ENCODE measurements at regions not wholly inside any gene's neighbourhood (a gene's known extent, or its start where the extent isn't known, plus 50 kb on each side); places are given as distances from the start of the nearest gene placed in this dataset.
A peak's percentile ranks its signal among the peaks of the same experiment; 100 is the strongest.

GRCh38 chr22:27110665-27111451 lies 453.5 kb downstream of the MIAT start:
- no peak overlapping the region for H3K27ac ChIP-seq
- no peaks in the 10 kb centered on the region for H3K27me3 ChIP-seq
- no peak for DNase-seq
- H3K4me1 ChIP-seq, result peaks cover 0 to 6% (median 0%) of the 10 kb centered on the region in 4 donors
- no peak for TF ChIP-seq CTCF (IDR thresholded peaks at IDR 0.05)
- H3K36me3 ChIP-seq, result no peaks in the 10 kb centered on the region
- H3K4me3 ChIP-seq, result no peak overlapping the region
- no peaks in the 10 kb centered on the region for H3K9me3 ChIP-seq

GRCh38 chr22:27111796-27112672 lies 454.6 kb downstream of the MIAT start:
- Histone ChIP-seq H3K27ac (no peak overlapping the region), H3K27me3 (no peaks in the 10 kb centered on the region), H3K4me3 (no peak overlapping the region), H3K4me1 (peaks cover 0 to 6% (median 0%) of the 10 kb centered on the region in 4 donors), H3K9me3 (no peaks in the 10 kb centered on the region), H3K36me3 (no peaks in the 10 kb centered on the region)
- no peak for TF ChIP-seq CTCF (IDR thresholded peaks at IDR 0.05)
- no peak for TF ChIP-seq POLR2A (IDR thresholded peaks at IDR 0.05)
- no peak for DNase-seq

GRCh38 chr22:27113211-27113635 lies 455.8 kb downstream of the MIAT start:
- TF ChIP-seq CTCF (IDR thresholded peaks at IDR 0.05) (no peak), POLR2A (IDR thresholded peaks at IDR 0.05) (no peak)
- DNase-seq, result peak in 2 of 3 donors; percentile 20 to 77
- peaks cover 0 to 6% (median 0%) of the 10 kb centered on the region in 4 donors for H3K4me1 ChIP-seq
- no peaks in the 10 kb centered on the region for H3K9me3 ChIP-seq
- H3K27ac ChIP-seq, result peak overlapping the region in 1 of 4 donors; percentile 22
- no peak overlapping the region for H3K4me3 ChIP-seq
- no peaks in the 10 kb centered on the region for H3K36me3 ChIP-seq
- H3K27me3 ChIP-seq, result no peaks in the 10 kb centered on the region

GRCh38 chr22:27113641-27114040 lies 456.3 kb downstream of the MIAT start:
- H3K9me3 ChIP-seq, result no peaks in the 10 kb centered on the region
- no peak for DNase-seq
- no peaks in the 10 kb centered on the region for H3K27me3 ChIP-seq
- no peak for TF ChIP-seq POLR2A (IDR thresholded peaks at IDR 0.05)
- TF ChIP-seq CTCF (IDR thresholded peaks at IDR 0.05), result no peak
- no peaks in the 10 kb centered on the region for H3K36me3 ChIP-seq
- peak overlapping the region in 1 of 4 donors; percentile 22 for H3K27ac ChIP-seq
- no peak overlapping the region for H3K4me3 ChIP-seq
- H3K4me1 ChIP-seq, result peaks cover 0 to 5% (median 0%) of the 10 kb centered on the region in 4 donors

GRCh38 chr22:27114186-27114585 lies 456.8 kb downstream of the MIAT start:
- Histone ChIP-seq H3K4me1 (no peaks in the 10 kb centered on the region), H3K36me3 (no peaks in the 10 kb centered on the region), H3K27ac (no peak overlapping the region), H3K27me3 (no peaks in the 10 kb centered on the region), H3K4me3 (no peak overlapping the region), H3K9me3 (no peaks in the 10 kb centered on the region)
- TF ChIP-seq CTCF (IDR thresholded peaks at IDR 0.05) (no peak), POLR2A (IDR thresholded peaks at IDR 0.05) (no peak)
- no peak for DNase-seq

All from Peyer's patch (tissue), 4 donors.